ENCODE measurements at regions not wholly inside any gene's neighbourhood (a gene's known extent, or its start where the extent isn't known, plus 50 kb on each side); places are given as distances from the start of the nearest gene placed in this dataset.
"Not testable (repeated sequence)": the region's sequence is repeated elsewhere in the genome, so short reads cannot be mapped to it uniquely, and the experiment has no call there.

DNA sequence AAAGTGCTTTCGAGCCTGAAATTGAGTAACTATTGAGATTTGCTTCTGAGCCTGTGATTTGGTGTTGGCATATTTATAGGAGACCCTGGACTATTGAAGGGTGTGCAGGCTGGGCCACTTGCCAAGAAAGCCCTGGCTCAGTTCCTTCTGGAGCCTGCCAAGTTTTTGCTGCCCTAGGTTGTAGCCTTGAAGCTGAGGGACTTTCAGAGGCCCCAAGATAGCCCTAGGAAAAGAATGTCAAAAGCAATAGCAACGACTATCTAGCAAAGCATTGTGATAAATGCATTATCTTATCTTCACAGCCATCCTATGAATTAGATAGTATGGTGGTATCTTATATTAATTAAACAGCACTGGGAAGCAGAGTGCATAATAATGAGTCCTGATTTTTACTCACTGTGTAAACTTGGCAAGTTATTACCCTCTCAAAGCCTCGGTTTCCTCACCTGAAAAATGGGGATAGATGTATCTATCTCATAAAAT is 473.7 kb upstream of the PODXL start:
- peak in 32 of 56 donors; percentile 2 to 65 (median 30) for DNase-seq

DNA sequence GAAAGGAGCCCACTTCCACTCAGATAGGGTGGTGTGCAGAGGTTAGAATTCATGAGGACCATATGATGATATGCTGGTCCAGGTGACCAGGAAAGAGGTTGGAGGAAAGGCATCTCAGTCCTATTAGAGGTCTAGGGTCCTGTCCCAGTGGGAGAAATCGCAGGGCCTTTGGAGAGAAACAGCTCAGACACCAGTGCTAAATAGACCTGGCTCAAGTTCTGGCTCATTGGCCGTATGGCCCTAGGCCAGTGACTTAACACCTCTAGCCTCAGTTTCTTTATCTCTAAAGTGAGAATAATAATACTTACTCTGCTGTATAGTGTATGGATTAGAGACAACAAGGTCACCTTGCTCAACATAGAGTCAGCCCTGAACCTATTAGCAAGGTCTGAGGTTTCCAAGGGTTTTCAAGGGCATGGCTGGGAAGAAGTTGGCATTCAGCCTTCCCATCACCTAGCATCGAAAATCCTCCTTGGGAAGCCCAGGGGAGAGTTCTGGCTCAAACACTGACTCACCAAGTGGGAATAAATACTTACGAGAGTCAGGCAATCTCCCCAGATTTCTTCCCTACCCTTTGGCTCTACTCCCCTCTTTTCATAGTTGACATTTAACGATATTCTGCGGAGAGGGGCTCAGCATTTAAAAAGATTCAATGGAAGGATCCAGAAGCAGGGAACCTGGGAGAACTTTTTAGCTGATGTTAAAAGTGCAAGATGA is 473.1 kb upstream of the PODXL start:
- DNase-seq, result no peak

DNA sequence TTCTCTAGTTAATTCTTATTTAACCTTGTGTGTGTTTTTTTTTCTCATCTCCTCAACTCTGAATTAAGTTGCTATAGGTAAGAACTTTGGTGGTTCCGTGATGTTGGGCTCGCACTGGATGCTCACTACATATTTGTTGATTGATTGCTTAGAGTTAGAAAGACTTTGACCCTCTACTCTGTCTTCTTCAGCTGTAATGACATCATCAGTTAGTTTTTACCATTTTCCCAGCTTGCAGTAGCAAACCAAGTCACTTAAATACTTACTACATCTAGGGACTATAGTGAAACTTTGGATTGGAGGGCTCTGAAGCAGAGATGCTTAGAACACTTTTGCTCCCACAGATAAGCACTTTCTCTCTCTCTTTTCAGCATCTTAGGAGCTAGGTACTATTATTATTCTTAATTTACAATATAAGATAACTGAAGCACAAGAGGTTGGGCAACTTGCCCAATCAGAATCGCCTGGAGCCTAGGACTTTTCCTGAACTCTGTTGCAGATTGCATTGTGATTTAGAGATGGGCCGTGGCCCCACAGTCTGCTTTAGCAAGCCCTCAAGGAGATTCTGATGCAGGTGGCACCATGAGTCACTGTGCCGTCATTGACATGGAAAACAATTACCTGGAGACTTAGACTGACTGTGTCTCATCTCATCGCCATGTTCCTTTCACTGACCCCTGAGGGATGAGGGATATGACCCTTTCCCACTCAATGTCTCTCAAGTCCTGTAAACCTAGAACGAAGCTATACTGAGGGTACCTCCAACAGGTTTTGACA is 471.9 kb upstream of the PODXL start:
- DNase-seq, result no peak

DNA sequence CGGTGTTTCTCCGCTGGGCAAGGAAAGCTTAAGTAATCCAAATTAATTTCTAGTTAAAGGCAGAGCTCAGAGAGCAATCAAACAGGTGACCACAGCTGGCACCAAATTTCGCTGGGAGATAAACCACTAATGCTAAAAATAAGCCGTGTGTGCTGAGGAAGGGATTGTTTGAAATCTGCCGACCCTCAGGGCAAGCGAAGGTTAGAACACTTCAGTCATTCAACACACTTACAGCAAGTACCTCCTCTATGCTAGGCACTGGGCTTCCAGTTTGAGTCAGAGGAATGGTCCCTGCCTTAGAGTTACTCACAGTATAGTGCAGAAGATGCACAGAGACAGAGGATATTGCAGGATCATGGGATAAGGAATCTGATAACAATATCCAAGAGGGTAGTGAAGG is 467.9 kb upstream of the PODXL start:
- DNase-seq, result no peak

DNA sequence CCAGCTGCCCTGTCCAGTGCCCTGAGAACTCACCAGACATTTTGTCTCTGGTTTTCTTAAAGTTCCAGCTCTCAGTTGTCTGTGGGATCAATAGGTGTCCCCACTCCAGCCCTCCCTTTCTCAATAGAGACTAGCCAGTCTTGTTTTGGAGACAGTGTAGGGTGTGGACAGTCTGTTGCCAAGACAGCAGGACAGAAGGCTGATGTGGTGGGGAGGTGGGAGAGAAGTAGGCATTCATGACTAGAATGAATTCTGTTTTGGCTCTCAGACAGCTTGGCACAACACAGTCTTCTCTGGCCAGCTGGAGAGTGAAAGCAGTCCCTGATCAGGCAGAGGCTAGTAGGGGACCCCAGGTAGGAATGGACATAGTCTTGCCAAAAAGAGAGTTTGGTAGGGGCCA is 467.0 kb upstream of the PODXL start:
- no peak for DNase-seq

DNA sequence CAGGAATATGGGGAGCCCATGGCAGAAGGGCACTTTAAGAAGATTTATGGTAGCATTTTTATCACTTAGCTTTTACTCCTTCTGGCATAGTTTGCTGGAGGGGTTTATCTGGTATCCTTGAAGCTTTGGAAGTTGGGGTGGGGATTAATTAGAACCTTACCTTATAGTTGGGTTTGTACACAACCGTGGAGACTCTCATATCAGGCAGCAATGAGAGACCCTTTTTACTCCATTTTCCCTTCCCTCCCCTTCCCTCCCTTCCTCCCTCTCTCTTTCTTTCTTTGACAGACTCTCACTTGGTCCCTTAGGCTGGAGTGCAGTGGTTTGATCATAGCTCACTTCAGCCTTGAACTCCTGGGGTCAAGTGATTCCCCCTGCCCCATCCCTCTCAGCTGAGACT is 465.8 kb upstream of the PODXL start:
- DNase-seq, result no peak

DNA sequence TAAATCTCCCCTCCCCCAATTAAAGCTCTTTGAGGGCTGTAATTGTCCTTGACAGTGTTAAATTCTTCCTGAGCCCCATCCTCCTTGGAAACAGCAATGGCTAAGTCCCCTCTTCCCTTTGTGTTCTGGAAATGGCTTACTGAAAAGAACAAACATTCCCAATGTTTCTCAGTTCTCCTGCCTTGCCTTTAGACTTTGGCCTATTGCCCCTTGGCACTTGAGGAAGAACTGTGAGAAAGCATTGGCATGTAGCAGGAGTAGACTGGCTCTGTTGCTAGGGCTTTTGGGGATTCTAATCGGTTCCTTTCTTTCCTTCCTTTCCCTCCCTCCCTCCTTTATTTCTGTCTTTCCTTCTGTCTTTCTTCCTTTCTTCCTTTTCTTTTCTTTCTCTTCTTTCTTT is 463.3 kb upstream of the PODXL start:
- DNase-seq, result no peak

DNA sequence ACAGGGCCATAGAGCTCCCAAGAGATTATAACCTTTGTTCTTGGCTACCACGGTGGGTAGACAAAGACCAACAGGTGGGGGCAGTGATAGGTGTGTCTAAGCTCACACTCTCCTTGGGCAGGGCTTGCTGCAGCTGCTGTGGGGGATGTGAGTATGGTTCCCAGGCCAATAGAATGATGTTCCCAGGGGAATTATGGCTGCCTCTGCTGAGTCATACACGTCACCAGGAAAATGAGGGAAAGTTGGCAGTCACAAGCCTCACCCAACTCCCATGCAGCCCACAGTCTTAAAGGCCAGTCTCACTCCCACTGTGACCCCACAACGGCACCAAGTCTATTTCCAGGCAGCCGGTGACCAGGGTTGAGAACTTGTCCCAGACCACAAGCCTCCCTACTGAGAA is 453.4 kb upstream of the PODXL start:
- DNase-seq, result no peak

DNA sequence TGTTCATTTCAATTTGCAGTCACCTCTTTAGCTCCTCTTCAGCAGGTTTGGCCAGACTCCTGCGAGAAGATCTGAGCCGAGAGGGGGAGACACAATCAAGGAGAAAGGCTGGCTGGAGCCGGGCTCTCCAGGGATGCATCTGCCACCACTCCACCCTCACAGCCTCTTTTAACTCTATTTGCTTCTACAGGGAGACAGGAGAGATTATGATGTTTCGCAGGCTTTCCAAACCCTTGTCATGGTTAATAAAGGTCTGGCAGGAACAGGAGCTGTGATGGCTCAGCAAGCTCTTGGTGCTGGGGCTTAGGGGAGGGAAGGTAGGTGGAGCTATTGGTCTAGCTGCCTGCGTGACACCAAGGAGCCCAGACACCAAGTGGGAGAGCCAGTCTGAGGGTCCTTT is 448.1 kb upstream of the PODXL start:
- DNase-seq, result peak in 4 of 56 donors; percentile 3 to 30 (median 10)

DNA sequence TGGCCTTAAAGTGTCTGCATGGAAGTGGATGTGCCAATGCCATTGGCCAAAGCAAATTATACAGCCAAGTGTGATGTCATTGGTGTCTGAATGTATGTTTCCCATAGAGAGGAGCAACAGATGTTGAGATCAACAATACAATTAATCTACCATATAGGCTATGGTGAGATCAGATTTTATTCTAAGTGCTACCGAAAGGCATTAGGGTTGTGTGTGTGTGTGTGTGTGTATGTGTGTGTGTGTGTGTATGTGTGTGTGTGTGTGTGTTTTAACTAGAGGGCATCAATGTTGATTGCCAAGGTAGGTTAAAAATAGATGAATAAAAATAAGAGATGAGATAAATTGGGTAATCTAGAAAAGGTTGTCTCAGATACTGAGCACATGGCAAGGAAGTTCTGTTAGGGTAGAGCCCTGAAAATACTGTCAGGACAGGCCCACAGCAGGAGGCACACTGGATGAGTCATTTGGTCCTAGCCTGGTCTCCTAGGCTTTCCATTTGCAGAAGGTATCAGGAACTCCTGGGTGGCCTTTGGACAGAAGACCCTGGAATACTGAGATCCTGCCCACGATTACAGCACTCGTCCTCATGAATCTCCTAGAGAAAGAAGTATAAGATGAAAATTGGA is 446.0 kb upstream of the PODXL start:
- DNase-seq, result no peak

DNA sequence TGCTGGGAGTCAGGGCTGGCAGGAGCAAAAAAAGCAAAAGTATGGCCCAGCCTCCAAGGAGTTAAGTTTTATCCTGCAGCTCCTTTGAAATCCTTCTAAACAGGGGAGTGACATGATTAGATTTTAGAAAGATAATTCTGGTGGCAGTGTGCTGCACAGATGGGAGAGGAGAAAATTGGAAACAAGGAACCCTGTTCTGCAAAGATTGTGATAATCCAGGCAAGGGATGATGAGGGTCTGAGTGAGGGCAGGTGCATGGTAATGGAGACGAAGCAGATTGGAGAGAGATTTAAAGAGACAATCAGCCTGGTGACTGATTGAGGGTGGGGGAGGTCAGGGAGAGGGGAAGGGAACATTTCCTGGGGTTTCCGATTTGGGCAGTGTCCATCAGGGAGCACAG is 444.7 kb upstream of the PODXL start:
- DNase-seq, result no peak

DNA sequence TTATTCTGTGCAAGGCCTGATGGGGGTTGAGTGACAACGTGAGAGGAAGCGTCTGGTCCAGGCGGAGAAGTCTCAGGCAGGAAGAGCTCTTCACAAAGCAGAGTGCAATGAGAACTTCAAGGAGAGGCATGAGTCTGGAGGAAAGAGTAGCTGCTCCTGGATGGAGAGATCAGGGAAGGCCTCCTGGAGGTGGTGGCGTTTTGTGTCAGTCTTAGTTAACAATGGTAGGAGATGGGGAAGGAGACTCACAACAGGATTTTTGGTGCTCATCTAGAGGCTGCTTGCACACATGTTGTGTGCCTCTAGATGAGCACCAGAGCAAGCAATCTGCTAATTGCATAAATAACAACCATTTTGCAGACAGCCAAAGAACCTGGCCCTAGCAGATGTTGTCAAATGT is 442.8 kb upstream of the PODXL start:
- no peak for DNase-seq

DNA sequence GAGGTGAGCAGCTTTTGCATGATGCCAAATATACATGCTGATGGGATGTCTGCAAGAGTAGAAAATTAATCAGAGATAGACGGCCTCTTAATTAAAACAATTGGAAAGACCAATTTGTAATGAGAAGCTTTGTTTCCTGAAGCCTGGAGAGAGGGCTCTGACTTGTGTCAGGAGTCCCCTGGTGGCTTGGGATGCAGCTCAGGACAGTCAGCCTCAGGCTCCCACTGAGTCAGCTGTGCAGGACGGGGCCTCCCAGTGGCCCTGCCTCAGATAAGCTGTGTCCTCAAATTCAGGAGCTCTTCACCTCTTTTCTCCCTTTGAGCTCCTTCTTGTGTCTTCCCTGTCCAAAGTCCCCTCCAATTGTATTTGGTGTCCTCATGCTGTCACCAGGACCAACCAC is 438.9 kb upstream of the PODXL start:
- DNase-seq, result no peak

DNA sequence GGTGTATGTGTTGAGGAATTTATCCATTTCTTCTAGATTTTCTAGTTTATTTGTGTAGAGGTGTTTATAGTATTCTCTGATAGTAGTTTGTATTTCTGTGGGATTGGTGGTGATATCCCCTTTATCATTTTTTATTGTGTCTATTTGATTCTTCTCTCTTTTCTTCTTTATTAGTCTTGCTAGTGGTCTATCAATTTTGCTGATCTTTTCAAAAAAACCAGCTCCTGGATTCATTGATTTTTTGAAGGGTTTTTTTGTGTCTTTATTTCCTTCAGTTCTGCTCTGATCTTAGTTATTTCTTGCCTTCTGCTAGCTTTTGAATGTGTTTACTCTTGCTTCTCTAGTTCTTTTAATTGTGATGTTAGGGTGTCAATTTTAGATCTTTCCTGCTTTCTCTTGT is 424.6 kb upstream of the PODXL start:
- not testable (repeated sequence) for DNase-seq

DNA sequence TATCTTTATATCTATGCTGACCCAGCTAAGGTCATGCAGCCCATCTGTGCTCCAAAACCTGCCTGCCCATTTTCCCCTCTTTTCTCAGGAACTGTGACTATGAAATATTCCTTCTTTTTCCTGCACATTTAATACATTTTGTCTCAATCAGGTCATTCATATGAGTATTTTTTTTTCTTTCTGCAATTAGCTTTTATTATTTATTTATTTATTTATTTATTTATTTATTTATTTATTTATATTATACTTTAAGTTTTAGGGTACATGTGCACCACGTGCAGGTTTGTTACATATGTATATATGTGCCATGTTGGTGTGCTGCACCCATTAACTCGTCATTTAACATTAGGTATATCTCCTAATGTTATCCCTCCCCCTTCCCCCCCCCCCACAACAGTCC is 421.7 kb upstream of the PODXL start:
- not testable (repeated sequence) for DNase-seq

DNA sequence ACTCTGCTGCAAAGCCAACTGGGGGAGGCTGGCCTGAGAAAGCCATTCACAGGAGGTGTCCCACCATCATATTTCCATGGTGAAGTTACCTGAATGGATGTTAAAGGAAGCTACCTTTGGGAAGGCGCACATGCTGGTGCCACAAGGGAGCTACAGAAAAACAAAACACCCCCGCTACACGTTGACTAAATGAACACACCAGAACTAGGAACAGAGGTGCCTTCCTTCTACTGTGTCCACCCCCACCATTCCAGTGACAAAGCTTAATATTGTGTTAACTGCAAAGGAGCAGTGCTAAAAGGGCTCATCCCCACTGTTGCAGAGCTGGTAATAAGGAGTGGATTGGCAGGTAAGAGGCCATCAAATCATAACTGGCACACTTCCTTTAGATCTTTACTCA is 420.0 kb upstream of the PODXL start:
- DNase-seq, result no peak

DNA sequence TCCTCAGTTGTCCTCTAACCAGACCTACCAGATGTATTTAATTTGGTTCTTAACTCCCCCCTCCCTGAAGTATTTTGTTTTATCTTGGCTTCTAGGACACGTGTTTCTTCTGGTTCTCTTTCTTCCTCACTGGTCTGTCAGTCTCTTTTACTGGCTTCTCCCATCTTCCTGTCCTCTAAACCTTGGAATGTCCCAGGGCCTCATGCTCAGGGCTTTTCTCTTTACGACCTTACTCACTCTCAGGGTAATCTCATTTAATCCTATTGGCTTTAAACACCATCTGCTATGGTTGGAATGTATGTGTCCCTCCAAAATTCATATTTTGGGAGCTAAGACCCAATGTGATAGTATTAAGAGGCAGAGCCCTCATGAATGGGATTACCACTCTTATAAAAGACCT is 418.2 kb upstream of the PODXL start:
- DNase-seq, result no peak

DNA sequence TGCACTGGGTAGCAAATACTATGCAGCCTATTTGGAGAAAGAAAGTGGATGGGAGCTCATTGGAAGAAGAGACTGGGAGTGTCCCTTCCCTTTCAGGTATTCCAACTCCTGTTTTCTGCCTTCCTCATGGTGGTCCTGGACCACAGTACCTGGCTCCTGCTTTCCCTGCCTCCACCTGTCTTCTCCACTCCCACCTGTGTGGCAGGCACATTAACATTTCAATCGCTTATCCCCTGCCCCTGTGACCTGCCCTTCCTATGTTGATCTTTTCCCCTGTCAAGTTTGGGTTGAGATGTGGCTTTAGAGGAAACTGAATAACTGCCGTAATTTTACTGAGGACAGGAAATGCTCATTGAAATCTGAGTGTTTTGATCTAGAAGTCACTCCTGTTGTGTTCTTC is 415.8 kb upstream of the PODXL start:
- DNase-seq, result no peak

DNA sequence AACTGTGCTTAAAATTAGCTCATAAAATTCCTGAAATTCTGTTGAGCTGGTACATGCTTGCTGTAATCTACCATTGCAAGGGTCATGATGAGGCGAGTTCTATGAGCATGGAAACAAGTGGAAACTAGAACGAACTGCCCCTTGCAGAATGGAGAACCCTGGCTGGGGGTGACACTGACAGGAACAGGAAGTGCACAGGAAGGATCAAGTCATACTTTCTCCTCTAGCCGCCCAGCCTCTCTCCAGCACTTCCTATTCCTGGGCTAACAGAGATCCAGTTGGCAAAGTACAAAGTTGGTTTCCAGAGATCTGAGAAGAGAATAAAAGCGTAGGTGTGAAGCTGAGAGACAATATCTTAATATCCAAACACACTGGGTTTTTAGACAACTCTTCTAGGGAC is 414.2 kb upstream of the PODXL start:
- DNase-seq, result no peak

DNA sequence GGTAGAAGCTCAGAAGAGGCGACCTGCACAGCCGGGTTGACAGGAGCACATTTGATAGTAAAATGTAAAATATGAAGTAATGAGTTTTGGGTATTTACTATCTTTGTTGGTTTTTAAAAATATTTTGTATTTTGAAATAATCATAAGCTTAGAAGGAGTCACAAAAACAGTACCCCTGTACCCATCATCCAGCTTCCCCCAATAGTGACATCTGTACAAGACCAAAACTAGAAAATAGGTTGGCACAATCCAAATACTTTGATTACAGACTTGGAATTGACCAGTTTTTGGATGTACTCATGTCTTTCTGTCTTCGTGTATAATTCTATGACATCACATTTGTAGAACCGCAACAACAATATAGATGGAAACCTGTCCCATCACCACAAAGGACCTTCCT is 413.1 kb upstream of the PODXL start:
- DNase-seq, result no peak

DNA sequence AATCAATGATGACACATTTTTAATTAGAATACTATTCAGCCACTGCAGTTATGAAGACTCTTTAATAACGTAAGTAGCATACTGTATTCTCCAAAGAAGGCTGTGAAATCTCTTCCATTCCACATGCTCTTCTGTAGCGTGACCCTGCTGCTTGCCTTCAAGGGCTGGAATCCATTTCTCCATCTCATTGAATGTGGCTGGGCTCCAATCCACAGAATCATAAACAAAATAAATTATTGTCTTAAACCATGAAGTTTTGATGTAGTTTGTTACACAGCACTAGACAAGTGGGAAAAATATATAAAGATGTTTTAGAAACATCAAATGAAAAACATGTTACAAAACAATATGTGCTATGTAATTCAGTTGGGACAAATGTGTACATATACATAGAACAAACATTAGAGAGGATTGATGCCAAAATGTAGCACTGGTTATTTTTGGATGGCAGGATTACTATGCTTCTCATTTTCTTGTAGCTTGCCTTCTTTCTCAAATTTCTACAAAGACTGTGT is 410.8 kb upstream of the PODXL start:
- no peak for DNase-seq

DNA sequence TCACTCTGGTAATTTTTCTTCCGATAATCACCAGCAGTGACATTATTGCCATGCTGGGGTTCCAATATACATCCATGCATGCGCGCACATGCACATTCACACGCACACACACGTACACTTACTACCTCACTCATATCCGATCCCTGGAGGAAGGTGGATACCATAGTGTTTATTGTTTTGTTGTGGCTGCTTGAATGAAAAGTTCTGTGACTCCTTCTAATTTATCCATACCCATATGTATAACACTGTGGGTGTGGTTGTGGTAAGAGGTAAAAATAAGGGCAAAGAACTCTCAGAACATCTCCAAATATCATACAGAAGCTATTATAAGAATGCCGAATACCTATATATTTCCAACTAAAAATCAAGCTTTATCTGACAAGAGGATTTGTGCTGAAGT is 407.8 kb upstream of the PODXL start:
- DNase-seq, result no peak
